ENCODE measurements at regions not wholly inside any gene's neighbourhood (a gene's known extent, or its start where the extent isn't known, plus 50 kb on each side); places are given as distances from the start of the nearest gene placed in this dataset.

DNA sequence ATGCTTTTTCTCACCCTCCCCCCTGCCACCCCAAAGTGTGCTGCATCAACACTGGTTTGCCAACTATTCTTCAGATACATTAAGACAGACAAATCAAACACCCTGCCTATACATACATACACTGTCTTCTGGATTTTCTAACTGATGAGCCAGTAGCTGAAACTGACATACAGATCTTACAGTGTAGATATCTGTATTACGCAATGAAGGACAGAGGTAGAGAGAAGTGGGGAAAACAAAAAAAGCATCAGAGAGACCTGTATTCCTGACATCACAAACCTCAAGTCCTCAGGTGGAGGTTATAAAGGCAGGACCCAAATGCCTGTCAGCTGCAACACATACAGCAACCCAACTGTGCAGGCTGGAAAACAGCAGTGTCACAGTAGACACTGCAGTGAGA lies 535.4 kb downstream of the HACE1 start:
- TF ChIP-seq CTCF (IDR thresholded peaks at IDR 0.05) (no peak), EP300 (IDR thresholded peaks at IDR 0.05) (no peak), POLR2A (IDR thresholded peaks at IDR 0.05) (no peak)

All from tibial nerve (tissue), 4 donors.